NCI-H446 treated with DMSO at 0.1 percent for 48 hours (cell line): ENCODE measurements at regions not wholly inside any gene's neighbourhood (a gene's known extent, or its start where the extent isn't known, plus 50 kb on each side); places are given as distances from the start of the nearest gene placed in this dataset.
"Not testable (repeated sequence)": the region's sequence is repeated elsewhere in the genome, so short reads cannot be mapped to it uniquely, and the experiment has no call there.

Experiments
- DNase-seq: peaks from one replicate; lab custom pipeline; 2025; lab: John Stamatoyannopoulos, UW

GRCh38 chr6:81906709-81907204 is 154.3 kb upstream of the TENT5A start:
- DNase-seq, result no peak

GRCh38 chr6:81906041-81906440 is 153.6 kb upstream of the TENT5A start:
- DNase-seq, result no peak

GRCh38 chr6:81901551-81901966 is 149.1 kb upstream of the TENT5A start:
- no peak for DNase-seq

GRCh38 chr6:81900616-81901015 is 148.1 kb upstream of the TENT5A start:
- no peak for DNase-seq

- DNase-seq, result no peak
These were observed 145.3 kb upstream of the TENT5A start for GRCh38 chr6:81897793-81898192.

GRCh38 chr6:81896525-81897503 is 144.3 kb upstream of the TENT5A start:
- no peak for DNase-seq

GRCh38 chr6:81895511-81896185 is 143.2 kb upstream of the TENT5A start:
- DNase-seq, result no peak

GRCh38 chr6:81894788-81895271 is 142.3 kb upstream of the TENT5A start:
- DNase-seq, result peak; percentile 38

GRCh38 chr6:81894306-81894705 is 141.8 kb upstream of the TENT5A start:
- DNase-seq, result no peak

- DNase-seq, result no peak
These were observed 140.4 kb upstream of the TENT5A start for GRCh38 chr6:81892891-81893290.

- no peak for DNase-seq
These were observed 139.4 kb upstream of the TENT5A start for GRCh38 chr6:81891874-81892273.

- no peak for DNase-seq
These were observed 138.4 kb upstream of the TENT5A start for GRCh38 chr6:81890846-81891245.

GRCh38 chr6:81889377-81890053 is 137.0 kb upstream of the TENT5A start:
- DNase-seq, result no peak

GRCh38 chr6:81886909-81887308 is 134.4 kb upstream of the TENT5A start:
- DNase-seq, result not testable (repeated sequence)

- no peak for DNase-seq
These were observed 133.7 kb upstream of the TENT5A start for GRCh38 chr6:81886157-81886556.

GRCh38 chr6:81881660-81882059 is 129.2 kb upstream of the TENT5A start:
- DNase-seq, result no peak

- DNase-seq, result no peak
These were observed 126.0 kb upstream of the TENT5A start for GRCh38 chr6:81878479-81878878.

- DNase-seq, result no peak
These were observed 124.5 kb upstream of the TENT5A start for GRCh38 chr6:81876971-81877370.

- DNase-seq, result no peak
These were observed 123.4 kb upstream of the TENT5A start for GRCh38 chr6:81875782-81876293.

GRCh38 chr6:81869749-81870508 is 117.4 kb upstream of the TENT5A start:
- not testable (repeated sequence) for DNase-seq

GRCh38 chr6:81865712-81866111 is 113.2 kb upstream of the TENT5A start:
- no peak for DNase-seq
